Breast epithelium (tissue), 4 donors: ENCODE measurements at regions not wholly inside any gene's neighbourhood (a gene's known extent, or its start where the extent isn't known, plus 50 kb on each side); places are given as distances from the start of the nearest gene placed in this dataset.

Experiments used
- DNase-seq, 2 donors: peaks; one replicate each; pipeline ENCODE4 v3.0.0-alpha.2; 2019; ENCODE audit warnings: low spot score in 2 of 2
- H3K27ac ChIP-seq, 2 donors: fragments of 200-600 bp; sonication (generic) in 1 of 2; one replicate each; pipeline ENCODE4 v1.5.1; 2016 to 2019; ENCODE audit warnings: mild to moderate bottlenecking in 1 of 2
- H3K27me3 ChIP-seq, 2 donors: fragments of 200-600 bp; sonication (generic) in 1 of 2; one replicate each; pipeline versions ENCODE4 v1.5.1 to v1.6.0; 2017 to 2019; ENCODE audit warnings: control low read depth in 1 of 2, mild to moderate bottlenecking in 1 of 2
- H3K36me3 ChIP-seq: fragments of 200-600 bp; one replicate; pipeline ENCODE4 v1.5.1; 2019
- H3K4me1 ChIP-seq, 2 donors: fragments of 200-600 bp; sonication (generic); one replicate each; pipeline ENCODE4 v1.5.1; 2016 to 2019; ENCODE audit warnings: control low read depth in 1 of 2
- H3K4me3 ChIP-seq, 3 donors: fragments of 200-600 bp; sonication (generic); 1 replicate in 2 of 3; 2 replicates in 1 of 3; pipeline ENCODE4 v1.5.1; 2016 to 2019; ENCODE audit warnings: mild to moderate bottlenecking in 3 of 3, moderate library complexity in 2 of 3
- H3K9me3 ChIP-seq, 2 donors: fragments of 200-600 bp; sonication (generic) in 1 of 2; one replicate each; pipeline ENCODE4 v1.5.1; 2016 to 2019; ENCODE audit warnings: control low read depth in 1 of 2
- CTCF ChIP-seq, 3 donors: fragments of 450-650 bp; IDR thresholded peaks; one replicate each; pipeline ENCODE4 v1.5.1; 2016 to 2017; ENCODE audit warnings: antibody characterized with exemption in 3 of 3, mild to moderate bottlenecking in 3 of 3, moderate library complexity in 3 of 3
- POLR2A ChIP-seq: fragments of 450-650 bp; IDR thresholded peaks from one replicate; pipeline ENCODE4 v1.6.1; 2016; ENCODE audit warnings: antibody characterized with exemption, mild to moderate bottlenecking, moderate library complexity
- POLR2AphosphoS5 ChIP-seq, 3 donors: sonication (generic); formaldehyde crosslinking; IDR thresholded peaks; one replicate each; pipeline ENCODE4 v1.6.1; 2017; ENCODE audit warnings: antibody characterized with exemption in 3 of 3
- intact Hi-C: fragments of 100-400 bp; cut with DNase I; formaldehyde crosslinking; loops from one replicate; pipeline ENCODE4 v1.15.1; 2023; ENCODE audit warnings: low total_unique reads

- DNase-seq = no peak
- Histone ChIP-seq H3K27me3 (no peaks in the 10 kb centered on the region), H3K9me3 (no peaks in the 10 kb centered on the region), H3K36me3 (no peaks in the 10 kb centered on the region), H3K27ac (no peak overlapping the region), H3K4me3 (no peak overlapping the region), H3K4me1 (no peaks in the 10 kb centered on the region)
- intact Hi-C loops = no loop called here
- TF ChIP-seq POLR2AphosphoS5 (IDR thresholded peaks at IDR 0.05) = no peak
- TF ChIP-seq CTCF (IDR thresholded peaks at IDR 0.05) = no peak
- no peak for TF ChIP-seq POLR2A
Measured at GRCh38 chr6:22643780-22644179, 74.4 kb downstream of the HDGFL1 start.

- no peaks in the 10 kb centered on the region for H3K9me3 ChIP-seq
- H3K27me3 ChIP-seq = no peaks in the 10 kb centered on the region
- no peak overlapping the region for H3K4me3 ChIP-seq
- no peak for TF ChIP-seq POLR2A
- no peak for TF ChIP-seq CTCF (IDR thresholded peaks at IDR 0.05)
- no peak for TF ChIP-seq POLR2AphosphoS5 (IDR thresholded peaks at IDR 0.05)
- H3K4me1 ChIP-seq = no peaks in the 10 kb centered on the region
- intact Hi-C loops = no loop called here
- DNase-seq = no peak
- H3K27ac ChIP-seq = no peak overlapping the region
- no peaks in the 10 kb centered on the region for H3K36me3 ChIP-seq
Measured at GRCh38 chr6:22647719-22648118, 78.4 kb downstream of the HDGFL1 start.

GRCh38 chr6:22651731-22652130 is 82.4 kb downstream of the HDGFL1 start:
- H3K4me1 ChIP-seq = peaks cover 0 to 3% of the 10 kb centered on the region in 2 donors
- intact Hi-C loops = no loop called here
- H3K4me3 ChIP-seq = no peak overlapping the region
- DNase-seq = no peak
- TF ChIP-seq POLR2AphosphoS5 (IDR thresholded peaks at IDR 0.05) = no peak
- TF ChIP-seq POLR2A = no peak
- TF ChIP-seq CTCF (IDR thresholded peaks at IDR 0.05) = no peak
- no peaks in the 10 kb centered on the region for H3K27me3 ChIP-seq
- no peak overlapping the region for H3K27ac ChIP-seq
- no peaks in the 10 kb centered on the region for H3K9me3 ChIP-seq
- no peaks in the 10 kb centered on the region for H3K36me3 ChIP-seq

- Histone ChIP-seq H3K9me3 (no peaks in the 10 kb centered on the region), H3K36me3 (no peaks in the 10 kb centered on the region)
- intact Hi-C loops = no loop called here
Measured at GRCh38 chr6:22653980-22654610, 84.7 kb downstream of the HDGFL1 start.

More at GRCh38 chr6:22653980-22654610, 84.7 kb downstream of the HDGFL1 start:
- H3K27ac ChIP-seq = peak overlapping the region; percentile 78 to 87
- no peak for DNase-seq
- no peaks in the 10 kb centered on the region for H3K27me3 ChIP-seq
- H3K4me1 ChIP-seq = peaks cover 0 to 6% of the 10 kb centered on the region in 2 donors
- peak overlapping the region in 1 of 3 donors; percentile 21 for H3K4me3 ChIP-seq
- TF ChIP-seq POLR2A (no peak), CTCF (IDR thresholded peaks at IDR 0.05) (no peak), POLR2AphosphoS5 (IDR thresholded peaks at IDR 0.05) (no peak)
